ENCODE measurements at regions not wholly inside any gene's neighbourhood (a gene's known extent, or its start where the extent isn't known, plus 50 kb on each side); places are given as distances from the start of the nearest gene placed in this dataset.

DNA sequence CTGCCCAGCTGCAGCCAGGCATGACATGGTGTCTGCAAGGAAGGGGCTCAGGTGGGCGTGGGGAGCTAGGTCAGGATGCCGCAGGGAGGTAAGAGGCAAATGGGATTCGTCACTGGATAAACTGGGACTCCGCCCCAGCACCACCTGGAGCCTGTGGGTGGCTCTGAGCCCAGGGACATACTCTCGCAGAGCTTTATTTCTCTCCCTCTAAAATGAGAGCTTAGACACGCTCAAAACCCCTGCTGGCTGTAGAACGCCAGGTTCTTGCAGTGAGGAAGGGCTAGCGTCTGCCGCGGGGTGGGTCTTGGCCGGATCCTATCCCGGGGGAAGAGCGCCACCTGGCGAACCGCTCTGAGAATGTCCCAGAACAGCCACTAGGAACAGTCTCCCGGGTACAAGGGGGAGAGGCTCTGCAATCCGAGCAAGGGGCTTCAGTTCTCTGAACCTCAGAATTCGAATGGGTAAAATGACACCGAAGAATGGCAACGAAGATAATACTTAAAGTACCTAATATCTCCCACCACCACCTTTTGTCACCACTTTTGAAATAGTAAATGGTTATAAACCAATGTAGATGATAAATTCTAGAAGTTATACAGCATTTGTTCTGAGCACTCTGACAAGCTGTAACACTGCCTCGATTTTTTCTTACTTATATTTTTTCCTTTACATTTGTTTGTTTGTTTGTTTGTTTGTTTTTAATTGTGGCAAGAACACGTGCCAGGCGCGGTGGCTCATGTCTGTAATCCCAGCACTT is 53.2 kb upstream of the SRGAP3 start:
- TF ChIP-seq, protein P1, sequence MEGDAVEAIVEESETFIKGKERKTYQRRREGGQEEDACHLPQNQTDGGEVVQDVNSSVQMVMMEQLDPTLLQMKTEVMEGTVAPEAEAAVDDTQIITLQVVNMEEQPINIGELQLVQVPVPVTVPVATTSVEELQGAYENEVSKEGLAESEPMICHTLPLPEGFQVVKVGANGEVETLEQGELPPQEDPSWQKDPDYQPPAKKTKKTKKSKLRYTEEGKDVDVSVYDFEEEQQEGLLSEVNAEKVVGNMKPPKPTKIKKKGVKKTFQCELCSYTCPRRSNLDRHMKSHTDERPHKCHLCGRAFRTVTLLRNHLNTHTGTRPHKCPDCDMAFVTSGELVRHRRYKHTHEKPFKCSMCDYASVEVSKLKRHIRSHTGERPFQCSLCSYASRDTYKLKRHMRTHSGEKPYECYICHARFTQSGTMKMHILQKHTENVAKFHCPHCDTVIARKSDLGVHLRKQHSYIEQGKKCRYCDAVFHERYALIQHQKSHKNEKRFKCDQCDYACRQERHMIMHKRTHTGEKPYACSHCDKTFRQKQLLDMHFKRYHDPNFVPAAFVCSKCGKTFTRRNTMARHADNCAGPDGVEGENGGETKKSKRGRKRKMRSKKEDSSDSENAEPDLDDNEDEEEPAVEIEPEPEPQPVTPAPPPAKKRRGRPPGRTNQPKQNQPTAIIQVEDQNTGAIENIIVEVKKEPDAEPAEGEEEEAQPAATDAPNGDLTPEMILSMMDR (IDR thresholded peaks at IDR 0.05), result peak; percentile 92
- TF ChIP-seq ZFX (IDR thresholded peaks at IDR 0.05; ENCODE audit: borderline replicate concordance), result no peak

All from 22Rv1 (cell line).